ENCODE measurements at regions not wholly inside any gene's neighbourhood (a gene's known extent, or its start where the extent isn't known, plus 50 kb on each side); places are given as distances from the start of the nearest gene placed in this dataset.
"Not testable (repeated sequence)": the region's sequence is repeated elsewhere in the genome, so short reads cannot be mapped to it uniquely, and the experiment has no call there.

DNA sequence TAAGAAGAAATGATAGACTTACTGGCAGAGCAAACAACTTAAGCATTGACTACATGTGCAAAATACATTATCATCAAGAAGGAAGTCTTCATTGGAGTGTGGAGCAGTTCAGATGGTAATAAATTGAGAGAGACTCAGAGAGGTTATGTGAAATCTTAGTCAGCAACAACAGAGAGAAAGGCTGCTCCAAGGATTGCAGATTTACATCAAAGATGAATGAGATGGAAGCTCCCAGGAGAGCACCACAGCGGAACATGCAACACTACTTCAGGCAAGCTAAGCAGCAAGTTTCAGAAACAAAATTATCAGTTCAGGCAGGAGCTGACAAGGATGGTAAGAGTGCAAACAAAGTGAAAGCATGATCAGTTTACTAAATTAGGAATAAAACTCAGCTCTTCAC, 882.3 kb downstream of the LRFN5 start:
- H2AFZ ChIP-seq (ENCODE audit: low read depth) = no peak overlapping the region
- ChIA-PET CTCF (no interaction called here), POLR2A (no interaction called here)
- no peaks in the 10 kb centered on the region for H3K27me3 ChIP-seq (ENCODE audit: insufficient read depth)
- no peaks in the 10 kb centered on the region for H3K36me3 ChIP-seq (replicated peaks in 1 of 2; ENCODE audit: control insufficient read depth in 1 of 2, insufficient read depth in 2 of 2, low read length in 1 of 2)
- no peak for DNase-seq
- no peaks in the 10 kb centered on the region for H3K4me1 ChIP-seq (ENCODE audit: control insufficient read depth in 1 of 2, insufficient read depth in 2 of 2, low read depth in 1 of 2, low read length in 1 of 2)
- no peak overlapping the region for H3K9ac ChIP-seq
- TF ChIP-seq, protein P1, sequence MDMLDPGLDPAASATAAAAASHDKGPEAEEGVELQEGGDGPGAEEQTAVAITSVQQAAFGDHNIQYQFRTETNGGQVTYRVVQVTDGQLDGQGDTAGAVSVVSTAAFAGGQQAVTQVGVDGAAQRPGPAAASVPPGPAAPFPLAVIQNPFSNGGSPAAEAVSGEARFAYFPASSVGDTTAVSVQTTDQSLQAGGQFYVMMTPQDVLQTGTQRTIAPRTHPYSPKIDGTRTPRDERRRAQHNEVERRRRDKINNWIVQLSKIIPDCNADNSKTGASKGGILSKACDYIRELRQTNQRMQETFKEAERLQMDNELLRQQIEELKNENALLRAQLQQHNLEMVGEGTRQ (IDR thresholded peaks at IDR 0.05; ENCODE audit: borderline replicate concordance, low read depth, low read length) = no peak
- TF ChIP-seq SIN3A (IDR thresholded peaks at IDR 0.05; ENCODE audit: borderline replicate concordance, low read depth, low read length) (no peak), ELF1 (IDR thresholded peaks at IDR 0.05) (no peak), CHD2 (IDR thresholded peaks at IDR 0.05; ENCODE audit: low read length, partially characterized antibody) (no peak), EZH2phosphoT487 (IDR thresholded peaks at IDR 0.05; ENCODE audit: borderline replicate concordance, low read depth) (no peak), MXI1 (IDR thresholded peaks at IDR 0.05; ENCODE audit: low read depth, low read length) (no peak), NFIC (IDR thresholded peaks at IDR 0.05; ENCODE audit: borderline replicate concordance) (no peak), RCOR1 (IDR thresholded peaks at IDR 0.05; ENCODE audit: low read length) (no peak)
- TF ChIP-seq, protein P2, sequence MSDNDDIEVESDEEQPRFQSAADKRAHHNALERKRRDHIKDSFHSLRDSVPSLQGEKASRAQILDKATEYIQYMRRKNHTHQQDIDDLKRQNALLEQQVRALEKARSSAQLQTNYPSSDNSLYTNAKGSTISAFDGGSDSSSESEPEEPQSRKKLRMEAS (IDR thresholded peaks at IDR 0.05; ENCODE audit: low read depth) = no peak
- no peaks in the 10 kb centered on the region for H4K20me1 ChIP-seq (ENCODE audit: insufficient read depth)
- H3K79me2 ChIP-seq (ENCODE audit: insufficient read depth) = no peaks in the 10 kb centered on the region
- 11% methylated on average over 1 of the region's 1 CpG for WGBS (ENCODE audit: low lambda C conversion rate)
- no peak overlapping the region for H3K27ac ChIP-seq (ENCODE audit: low read depth in 2 of 2, low read length in 1 of 2)
- no peaks in the 10 kb centered on the region for H3K9me3 ChIP-seq
- no peak overlapping the region for H3K4me3 ChIP-seq (ENCODE audit: low read depth in 2 of 2, low read length in 1 of 2)
- H3K4me2 ChIP-seq = no peak overlapping the region
- no peaks in the 10 kb centered on the region for H3F3A ChIP-seq (replicated peaks; ENCODE audit: insufficient read depth)
- H3K9me2 ChIP-seq = no peaks in the 10 kb centered on the region

- H3K36me3 ChIP-seq (replicated peaks in 1 of 2; ENCODE audit: control insufficient read depth in 1 of 2, insufficient read depth in 2 of 2, low read length in 1 of 2); H3F3A ChIP-seq (replicated peaks; ENCODE audit: insufficient read depth); H3K27ac ChIP-seq (ENCODE audit: low read depth in 2 of 2, low read length in 1 of 2); H3K27me3 ChIP-seq (ENCODE audit: insufficient read depth); POLR2A ChIA-PET; CTCF ChIA-PET; H3K4me2 ChIP-seq; H2AFZ ChIP-seq (ENCODE audit: low read depth); H3K9me2 ChIP-seq; H3K79me2 ChIP-seq (ENCODE audit: insufficient read depth); DNase-seq; H3K4me3 ChIP-seq (ENCODE audit: low read depth in 2 of 2, low read length in 1 of 2); H4K20me1 ChIP-seq (ENCODE audit: insufficient read depth); H3K4me1 ChIP-seq (ENCODE audit: control insufficient read depth in 1 of 2, insufficient read depth in 2 of 2, low read depth in 1 of 2, low read length in 1 of 2); H3K9ac ChIP-seq; H3K9me3 ChIP-seq: not testable (repeated sequence)
- WGBS (ENCODE audit: low lambda C conversion rate) = 32% methylated on average over 3 of the region's 41 CpGs
These were observed 875.8 kb downstream of the LRFN5 start for GRCh38 chr14:42482345-42482971.

DNA sequence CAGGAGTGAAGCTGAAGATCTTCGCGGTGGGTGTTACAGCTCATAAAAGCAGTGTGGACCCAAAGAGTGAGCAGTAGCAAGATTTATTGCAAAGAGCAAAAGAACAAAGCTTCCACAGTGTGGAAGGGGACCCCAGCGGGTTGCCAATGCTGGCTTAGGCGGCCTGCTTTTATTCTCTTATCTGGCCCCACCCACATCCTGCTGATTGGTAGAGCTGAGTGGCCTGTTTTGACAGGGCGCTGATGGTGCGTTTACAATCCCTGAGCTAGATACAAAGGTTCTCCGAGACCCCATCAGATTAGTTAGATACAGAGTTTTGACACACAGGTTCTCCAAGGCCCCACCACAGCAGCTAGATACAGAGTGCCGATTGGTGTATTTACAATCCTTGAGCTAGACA, 875.0 kb downstream of the LRFN5 start:
- H3K9me2 ChIP-seq; H3K4me2 ChIP-seq; CTCF ChIA-PET; H3K4me3 ChIP-seq (ENCODE audit: low read depth in 2 of 2, low read length in 1 of 2); H3K4me1 ChIP-seq (ENCODE audit: control insufficient read depth in 1 of 2, insufficient read depth in 2 of 2, low read depth in 1 of 2, low read length in 1 of 2); H2AFZ ChIP-seq (ENCODE audit: low read depth); POLR2A ChIA-PET; H3F3A ChIP-seq (replicated peaks; ENCODE audit: insufficient read depth); H3K27me3 ChIP-seq (ENCODE audit: insufficient read depth); H3K36me3 ChIP-seq (replicated peaks in 1 of 2; ENCODE audit: control insufficient read depth in 1 of 2, insufficient read depth in 2 of 2, low read length in 1 of 2); H4K20me1 ChIP-seq (ENCODE audit: insufficient read depth); DNase-seq; H3K9ac ChIP-seq; H3K79me2 ChIP-seq (ENCODE audit: insufficient read depth); H3K9me3 ChIP-seq; H3K27ac ChIP-seq (ENCODE audit: low read depth in 2 of 2, low read length in 1 of 2): not testable (repeated sequence)
- WGBS (ENCODE audit: low lambda C conversion rate) = 67% methylated on average over 3 of the region's 8 CpGs

Measured in SK-N-SH (cell line).